GM04503 (cell line): ENCODE measurements at regions not wholly inside any gene's neighbourhood (a gene's known extent, or its start where the extent isn't known, plus 50 kb on each side); places are given as distances from the start of the nearest gene placed in this dataset.

Experiments used
- DNase-seq: peaks from one replicate; pipeline ENCODE4 v3.0.0-alpha.2; 2012; ENCODE audit warnings: low read depth

- DNase-seq: peak; percentile 11
Observed at GRCh38 chr3:110234831-110235230, 836.8 kb upstream of the NECTIN3 start.

DNA sequence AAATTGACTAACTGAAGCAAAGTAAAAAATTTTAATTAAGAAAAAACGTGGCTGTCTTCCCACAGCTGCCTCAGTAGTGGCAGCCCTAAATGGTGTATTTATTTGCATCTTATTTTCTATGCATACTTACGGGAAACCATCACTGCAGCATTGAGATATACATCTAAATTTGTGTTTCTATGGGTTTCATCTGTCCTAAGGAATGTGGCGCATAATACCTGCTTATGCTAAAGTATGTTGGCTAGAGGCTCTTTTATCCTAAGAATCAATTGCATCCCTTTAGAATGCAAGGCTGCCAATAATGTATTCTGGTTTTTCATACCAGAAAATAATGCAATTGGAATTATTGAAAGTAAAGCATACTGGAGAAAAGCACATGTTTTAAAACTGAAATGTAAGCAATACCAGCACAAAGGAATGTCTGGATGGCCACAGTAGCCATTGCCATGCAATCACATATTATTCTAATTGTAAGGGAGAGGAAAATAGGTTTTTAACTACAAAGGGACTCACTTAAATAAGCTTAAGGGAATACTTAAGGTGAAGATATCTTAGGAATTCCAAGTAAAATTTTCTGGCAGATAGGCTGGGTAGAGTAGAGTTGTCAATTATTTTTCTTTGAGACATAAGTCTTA is 834.5 kb upstream of the NECTIN3 start:
- DNase-seq: no peak

- peak; percentile 6 for DNase-seq
Observed at GRCh38 chr3:110243081-110243480, 828.5 kb upstream of the NECTIN3 start.

DNA sequence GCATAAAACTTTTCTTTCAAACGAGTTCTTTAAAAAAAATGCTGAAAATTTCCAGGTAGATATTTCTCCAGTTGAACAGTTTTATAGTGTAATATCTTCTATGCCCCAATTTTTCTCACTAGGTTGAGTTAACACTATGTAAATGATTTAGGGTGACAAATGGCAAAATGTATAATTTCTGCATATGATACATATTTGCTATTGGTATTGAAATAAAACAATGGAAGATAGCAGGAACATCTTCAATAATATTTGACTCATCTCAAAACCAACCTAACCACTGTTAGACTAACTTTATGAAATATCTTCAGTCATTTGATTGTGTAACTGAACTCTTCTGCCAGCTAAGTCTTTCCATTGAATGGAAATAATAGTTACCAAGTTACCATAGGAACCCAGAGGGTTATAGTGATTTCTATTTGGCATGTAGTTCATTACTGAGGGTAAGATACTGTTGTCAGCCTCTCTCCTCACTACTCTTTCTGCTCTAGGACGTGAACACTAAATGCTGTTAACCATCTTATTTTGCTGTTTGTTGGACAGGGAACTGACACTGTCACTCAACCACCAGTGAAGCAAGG is 824.7 kb upstream of the NECTIN3 start:
- peak; percentile 24 for DNase-seq

DNA sequence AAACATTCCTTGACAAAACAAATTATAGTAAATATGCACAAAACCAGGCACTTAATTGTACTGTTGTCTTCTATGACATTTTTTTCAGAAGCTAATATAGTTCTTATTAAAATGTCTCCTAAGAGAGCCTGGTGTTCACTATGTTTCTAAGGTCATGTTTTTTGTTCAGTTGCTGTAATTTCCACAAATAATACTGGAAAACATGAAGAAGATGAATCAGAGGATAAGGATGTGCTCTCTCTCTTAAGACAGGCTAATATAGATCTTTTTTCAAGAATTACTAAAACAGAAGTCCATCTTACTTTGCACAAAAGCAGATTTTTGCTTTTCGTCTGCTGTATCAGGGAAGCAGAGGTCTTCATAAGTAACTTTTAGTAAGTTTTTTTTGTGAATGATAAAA is 823.0 kb upstream of the NECTIN3 start:
- DNase-seq: peak; percentile 4

GRCh38 chr3:110253794-110254193 is 817.8 kb upstream of the NECTIN3 start:
- no peak for DNase-seq

GRCh38 chr3:110254591-110254990 is 817.0 kb upstream of the NECTIN3 start:
- DNase-seq: no peak

DNA sequence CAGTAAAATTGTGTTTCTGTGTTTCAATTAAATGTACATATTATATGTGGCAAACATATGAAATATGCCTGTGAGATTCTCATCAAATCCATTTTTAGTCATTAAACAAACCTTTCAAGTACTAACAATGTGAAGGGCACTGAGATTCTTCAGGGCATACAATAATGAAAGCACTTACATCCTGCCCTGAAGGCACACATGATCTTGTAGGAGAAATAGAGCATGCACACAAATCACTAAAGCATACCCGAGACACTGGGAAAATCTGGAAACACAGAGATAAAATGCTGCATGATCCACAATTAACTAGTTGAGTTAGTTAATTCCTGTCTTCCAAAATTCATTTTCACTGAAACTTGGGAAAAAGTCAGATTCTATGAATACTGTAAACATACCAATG is 810.5 kb upstream of the NECTIN3 start:
- no peak for DNase-seq

DNA sequence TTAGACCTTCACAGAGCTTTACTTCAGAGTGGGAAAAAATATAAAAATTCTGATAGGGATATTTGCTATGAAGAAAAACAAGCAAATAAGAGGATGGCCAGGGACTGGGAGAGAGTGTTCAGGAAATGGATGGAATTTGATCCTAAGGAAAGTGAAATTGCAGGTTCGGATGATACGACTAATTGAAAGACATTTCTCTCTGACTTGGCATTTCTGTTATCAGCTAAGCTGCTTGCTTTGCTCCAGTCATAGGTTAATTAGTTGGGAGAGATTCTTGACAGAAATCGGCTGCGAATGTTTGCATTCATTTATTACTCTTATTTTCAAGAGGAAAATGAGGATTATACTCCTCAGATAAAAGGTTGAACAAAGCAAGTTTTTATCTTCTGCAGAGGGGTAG is 808.7 kb upstream of the NECTIN3 start:
- no peak for DNase-seq

- DNase-seq: no peak
Observed at GRCh38 chr3:110265302-110265701, 806.3 kb upstream of the NECTIN3 start.

DNA sequence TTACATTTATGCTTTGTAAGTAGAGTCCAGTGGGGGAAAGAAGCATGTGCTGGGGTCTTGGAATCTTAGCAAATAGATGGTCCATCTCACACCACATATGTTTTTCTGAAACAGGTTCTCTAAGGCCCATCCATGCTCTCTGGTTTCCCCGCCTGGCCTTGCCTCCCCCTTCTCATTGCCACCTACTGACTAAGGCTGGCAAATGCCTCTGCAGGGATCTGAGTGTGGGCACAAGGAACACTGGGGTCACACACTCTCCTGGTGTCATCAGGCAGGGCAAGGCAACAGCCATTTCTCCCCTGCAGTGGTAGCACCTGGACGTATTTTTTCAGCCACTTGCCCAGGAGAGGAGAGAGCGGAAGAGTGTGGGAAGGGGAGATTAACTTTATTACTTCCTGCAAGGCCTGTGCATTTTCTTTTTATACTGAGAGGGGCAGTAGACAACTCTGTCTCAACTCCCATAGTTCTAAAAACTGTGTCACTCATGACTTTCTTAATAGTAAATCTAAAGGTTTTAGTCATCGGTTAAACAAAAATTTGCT is 804.2 kb upstream of the NECTIN3 start:
- no peak for DNase-seq

- no peak for DNase-seq
Observed at GRCh38 chr3:110272525-110272924, 799.1 kb upstream of the NECTIN3 start.

DNA sequence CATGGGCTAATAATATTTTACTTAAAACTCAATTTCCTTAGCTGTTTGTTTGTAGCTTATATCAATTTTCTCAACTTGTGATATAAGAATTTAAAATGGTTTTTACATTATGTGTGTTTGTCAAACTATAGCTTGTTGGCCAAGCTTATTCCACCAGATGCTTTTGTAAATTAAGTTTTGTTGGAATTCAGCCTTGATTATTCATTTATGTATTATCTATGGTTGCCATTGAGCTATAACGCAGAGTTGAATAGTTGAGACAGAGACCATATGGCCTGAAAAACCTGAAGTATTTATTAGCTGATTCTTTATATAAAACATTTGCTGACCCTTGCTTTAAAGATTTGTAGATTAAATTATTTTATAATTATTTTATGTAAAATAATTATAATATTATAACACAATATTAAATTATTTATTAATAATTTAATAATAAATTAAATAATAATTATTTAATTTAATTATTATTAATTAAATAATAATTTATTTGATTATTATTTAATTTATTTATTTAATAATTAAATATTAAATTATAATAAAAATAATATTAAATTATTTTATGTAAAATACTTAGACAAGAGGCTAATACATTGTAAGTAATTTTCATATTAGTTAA is 779.6 kb upstream of the NECTIN3 start:
- DNase-seq: no peak

DNA sequence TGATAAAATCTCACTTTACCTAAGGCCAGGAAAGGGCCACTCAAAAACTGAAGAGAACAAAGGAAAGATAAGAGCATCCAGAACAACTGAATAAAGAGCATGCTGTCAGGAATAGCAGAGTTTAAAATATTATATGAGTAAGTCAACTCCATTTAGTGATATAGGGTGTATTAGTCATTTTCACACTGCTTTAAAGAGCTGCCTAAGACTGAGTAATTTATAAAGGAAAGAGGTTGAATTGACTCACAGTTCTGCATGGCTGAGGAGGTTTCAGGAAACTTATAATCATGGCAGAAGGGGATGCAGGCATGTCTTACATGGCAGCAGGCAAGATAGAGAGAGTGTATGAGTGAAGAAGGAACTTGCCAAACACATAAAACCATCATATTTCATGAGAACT is 778.0 kb upstream of the NECTIN3 start:
- no peak for DNase-seq

DNA sequence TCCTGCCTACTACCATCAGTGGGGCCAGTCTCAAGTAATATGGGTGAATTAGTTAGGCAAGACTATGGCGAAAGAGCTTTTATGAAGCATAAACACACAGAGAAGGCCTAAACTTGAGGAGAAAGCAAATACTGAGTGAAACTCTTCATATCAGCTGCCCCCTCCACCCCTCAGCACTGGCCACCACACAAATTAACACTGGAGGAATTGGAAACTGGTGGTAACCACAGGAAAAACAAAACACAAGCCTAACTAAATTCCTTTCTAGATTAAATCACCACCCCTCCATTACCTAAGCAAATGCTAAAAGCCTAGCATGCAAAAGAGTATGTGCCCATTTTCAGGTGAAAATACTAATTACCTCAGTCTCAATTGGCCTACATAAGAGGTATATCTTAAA is 774.7 kb upstream of the NECTIN3 start:
- DNase-seq: no peak

GRCh38 chr3:110301781-110302180 is 769.8 kb upstream of the NECTIN3 start:
- DNase-seq: no peak

DNA sequence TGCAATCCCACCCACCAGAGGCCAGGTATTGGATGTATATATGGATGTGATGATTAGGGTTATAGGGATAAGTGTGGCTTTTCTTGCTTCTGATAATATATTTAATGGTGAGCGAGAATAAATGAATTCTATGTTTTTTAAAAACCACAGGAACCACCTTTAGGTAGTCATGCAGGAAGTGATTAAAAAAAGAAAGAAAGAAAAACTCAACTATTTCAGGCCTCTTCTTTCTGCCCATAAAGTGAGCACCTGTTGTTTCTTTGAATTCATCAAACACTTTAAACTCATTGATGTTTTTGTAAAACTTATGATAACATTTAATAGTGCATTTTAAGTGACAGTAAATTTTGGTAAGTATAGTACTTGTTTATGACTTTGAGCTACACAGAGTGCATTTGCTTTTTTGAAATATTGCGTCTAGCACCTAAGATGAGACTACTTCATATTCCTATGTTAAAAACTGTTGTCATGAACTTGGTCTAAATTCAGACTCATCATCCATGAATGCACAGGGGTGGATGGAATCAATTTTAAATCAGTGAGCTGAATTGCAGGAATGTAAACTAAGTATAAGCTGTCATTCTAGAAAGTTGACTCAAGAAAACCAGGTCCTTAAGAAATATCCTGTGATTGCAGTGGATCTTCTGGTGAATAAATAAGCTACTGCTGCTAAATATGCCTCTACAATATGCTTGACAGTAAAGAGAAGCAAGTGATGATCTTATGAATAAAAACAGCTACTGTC is 764.4 kb upstream of the NECTIN3 start:
- DNase-seq: peak; percentile 51

GRCh38 chr3:110311541-110311940 is 760.1 kb upstream of the NECTIN3 start:
- DNase-seq: no peak

- no peak for DNase-seq
Observed at GRCh38 chr3:110314512-110315114, 757.0 kb upstream of the NECTIN3 start.

DNA sequence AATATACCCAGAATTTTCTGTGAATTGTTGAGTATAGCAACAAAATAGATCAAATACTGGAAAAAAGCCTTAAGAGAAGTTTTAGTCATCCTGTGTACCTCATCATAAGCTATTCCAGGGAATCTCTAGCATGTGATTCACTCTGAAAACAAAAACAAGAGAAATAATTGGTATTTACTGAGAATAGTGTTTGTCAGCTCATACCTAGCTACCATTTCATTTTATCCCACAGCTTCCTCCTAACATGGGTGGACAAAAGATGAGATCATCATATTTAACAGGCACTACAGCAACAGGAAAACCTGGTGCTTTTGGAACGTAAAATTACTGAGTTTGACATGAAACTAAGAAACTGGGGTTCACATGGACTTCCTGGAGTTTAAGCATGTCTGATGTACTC is 753.5 kb upstream of the NECTIN3 start:
- no peak for DNase-seq

- no peak for DNase-seq
Observed at GRCh38 chr3:110323349-110323748, 748.3 kb upstream of the NECTIN3 start.

GRCh38 chr3:110324171-110324705 is 747.4 kb upstream of the NECTIN3 start:
- no peak for DNase-seq
